Endothelial cell of umbilical vein (primary cell): ENCODE measurements at regions not wholly inside any gene's neighbourhood (a gene's known extent, or its start where the extent isn't known, plus 50 kb on each side); places are given as distances from the start of the nearest gene placed in this dataset.

Experiments
- BruUV-seq: library from RNA; stranded (reverse); fragments of 400-500 nt; replicated peaks from 2 replicates; lab custom pipeline; 2021; lab: Mats Ljungman, UMichigan
- CTCF ChIA-PET: fragments of 300-600, 350-600 bp; sonication (Branson Sonifier 250); formaldehyde crosslinking; loops from one replicate; lab custom pipeline; 2021; ENCODE audit warnings: antibody characterized with exemption, inconsistent platforms; lab: Charles Lee
- POLR2A ChIA-PET: fragments of 300-600, 350-600 bp; sonication (Branson Sonifier 250); formaldehyde crosslinking; loops from one replicate; lab custom pipeline; 2021; ENCODE audit warnings: antibody characterized with exemption, inconsistent platforms; lab: Charles Lee
- DNase-seq: peaks from one replicate; pipeline ENCODE4 v3.0.0-alpha.2; 2011; ENCODE audit warnings: low read depth, low spot score
- FAIRE-seq: peaks from 2 replicates; lab custom pipeline; 2011; peaks lifted over from hg19 to GRCh38; lab: Jason Lieb, UNC
- H2AFZ ChIP-seq: 2 replicates; pipeline ENCODE4 v1.6.0; 2012; ENCODE audit warnings: low read depth, low read length, control low read depth, inconsistent platforms
- H3K27ac ChIP-seq: 2 replicates; pipeline ENCODE4 v1.5.1; 2011; ENCODE audit warnings: low read depth, mild to moderate bottlenecking, control low read depth, low read length, moderate library complexity; ENCODE audit not compliant: insufficient read depth
- H3K27me3 ChIP-seq, 2 experiments: 2 replicates each; pipeline versions ENCODE4 v1.6.0 to v1.6.1; 2011; ENCODE audit warnings: low read length in 2 of 2, mixed read lengths in 1 of 2; ENCODE audit not compliant: control insufficient read depth in 2 of 2, insufficient read depth in 2 of 2
- H3K36me3 ChIP-seq, 2 experiments: 2 replicates in 1 of 2; 3 replicates in 1 of 2; pipeline ENCODE4 v1.5.1; 2011; ENCODE audit warnings: low read length in 2 of 2, mild to moderate bottlenecking in 1 of 2, moderate library complexity in 1 of 2; ENCODE audit not compliant: control insufficient read depth in 2 of 2, insufficient read depth in 2 of 2; ENCODE audit errors: extremely low read depth in 1 of 2
- H3K4me1 ChIP-seq: 3 replicates; pipeline ENCODE4 v1.5.1; 2011; ENCODE audit warnings: mild to moderate bottlenecking, low read length; ENCODE audit not compliant: control insufficient read depth, insufficient read depth; ENCODE audit errors: extremely low read depth
- H3K4me2 ChIP-seq: 2 replicates; pipeline ENCODE4 v1.6.1; 2011; ENCODE audit warnings: low read length, control low read depth, mixed read lengths; ENCODE audit not compliant: insufficient read depth
- H3K4me3 ChIP-seq, 3 experiments: fragments of 200-600 bp in 1 of 3; sonication (generic), shearing (Covaris generic) in 1 of 3; replicated peaks in 1 of 3; 2 replicates each; pipeline ENCODE4 v1.5.1; 2011 to 2016; ENCODE audit warnings: control low read depth in 3 of 3, low read length in 3 of 3, mild to moderate bottlenecking in 2 of 3, inconsistent platforms in 1 of 3, low read depth in 1 of 3, moderate library complexity in 1 of 3; ENCODE audit not compliant: insufficient read depth in 1 of 3
- H3K79me2 ChIP-seq: 2 replicates; pipeline ENCODE4 v1.6.0; 2012; ENCODE audit warnings: low read length, inconsistent platforms; ENCODE audit not compliant: control insufficient read depth, insufficient read depth
- H3K9ac ChIP-seq: replicated peaks from 2 replicates; pipeline ENCODE3; 2011; ENCODE audit warnings: low read length, control low read depth; ENCODE audit not compliant: insufficient read depth; ENCODE audit errors: extremely low read depth
- H3K9me1 ChIP-seq: replicated peaks from 3 replicates; pipeline ENCODE4 v1.6.0; 2011; ENCODE audit warnings: mild to moderate bottlenecking, low read length; ENCODE audit not compliant: control insufficient read depth, insufficient read depth; ENCODE audit errors: extremely low read depth
- H3K9me3 ChIP-seq: replicated peaks from 2 replicates; pipeline ENCODE4 v1.5.1; 2012; ENCODE audit warnings: low read length, inconsistent platforms; ENCODE audit not compliant: control insufficient read depth, insufficient read depth
- H4K20me1 ChIP-seq: replicated peaks from 2 replicates; pipeline ENCODE3; 2011; ENCODE audit warnings: mild to moderate bottlenecking, low read length; ENCODE audit not compliant: control insufficient read depth, insufficient read depth; ENCODE audit errors: extremely low read depth
- CTCF ChIP-seq, 2 donors: IDR thresholded peaks; 1 replicate in 1 of 2; 2 replicates in 1 of 2; pipeline ENCODE4 v1.5.1; 2011; ENCODE audit warnings: low read length in 2 of 2, mild to moderate bottlenecking in 2 of 2, moderate library complexity in 2 of 2, control low read depth in 1 of 2, inconsistent platforms in 1 of 2, low read depth in 1 of 2; ENCODE audit not compliant: insufficient read depth in 1 of 2; ENCODE audit errors: extremely low read depth in 1 of 2
- EZH2 ChIP-seq: IDR thresholded peaks from 2 replicates; pipeline ENCODE4 v1.6.1; 2012; ENCODE audit warnings: borderline replicate concordance, low read depth, mild to moderate bottlenecking, moderate library complexity, low read length, inconsistent platforms; ENCODE audit not compliant: severe bottlenecking
- FOS ChIP-seq: IDR thresholded peaks from 2 replicates; pipeline ENCODE4 v1.6.1; 2011; ENCODE audit warnings: mild to moderate bottlenecking, low read length, moderate library complexity, borderline replicate concordance; ENCODE audit not compliant: insufficient read depth
- GATA2 ChIP-seq: IDR thresholded peaks from 2 replicates; pipeline ENCODE4 v1.7.0; 2011; ENCODE audit warnings: low read depth, mild to moderate bottlenecking, moderate library complexity, mixed read lengths, low read length; ENCODE audit not compliant: insufficient read length, insufficient read depth
- JUN ChIP-seq: IDR thresholded peaks from 2 replicates; pipeline ENCODE4 v1.6.1; 2011; ENCODE audit warnings: borderline replicate concordance, low read depth; ENCODE audit not compliant: insufficient read length, insufficient read depth
- MAX ChIP-seq: IDR thresholded peaks from 2 replicates; pipeline ENCODE4 v1.6.1; 2011; ENCODE audit not compliant: insufficient read depth, insufficient read length
- MYC ChIP-seq: IDR thresholded peaks from one replicate; pipeline ENCODE4 v1.6.1; 2011; ENCODE audit warnings: mild to moderate bottlenecking, low read depth, low read length
- POLR2A ChIP-seq: IDR thresholded peaks from 2 replicates; pipeline ENCODE4 v1.6.1; 2012; ENCODE audit warnings: low read depth, mild to moderate bottlenecking, control low read depth, low read length
- POLR2AphosphoS5 ChIP-seq: IDR thresholded peaks from 2 replicates; pipeline ENCODE4 v1.6.1; 2012; ENCODE audit warnings: low read depth, mild to moderate bottlenecking, control low read depth, low read length, moderate library complexity; ENCODE audit not compliant: insufficient read depth
- dilution Hi-C: fragments of 300-500 bp; cut with MboI; formaldehyde crosslinking; loops from one replicate; pipeline ENCODE4 v1.15.0; 2019; ENCODE audit warnings: low sequenced_read_pairs; ENCODE audit not compliant: extremely low pct_ligation_motif_present
- intact Hi-C: fragments of 100-400 bp; cut with micrococcal nuclease; formaldehyde crosslinking; loops from one replicate; pipeline ENCODE4 v1.10.0; 2022

- FAIRE-seq (no peak), DNase-seq (no peak)
- intact Hi-C loops, result no loop called here
- Histone ChIP-seq H3K36me3 (no peaks in the 10 kb centered on the region), H3K4me1 (no peaks in the 10 kb centered on the region), H3K9ac (no peak overlapping the region), H3K79me2 (no peaks in the 10 kb centered on the region), H3K9me3 (no peaks in the 10 kb centered on the region), H3K4me2 (no peak overlapping the region), H2AFZ (no peak overlapping the region), H4K20me1 (no peaks in the 10 kb centered on the region), H3K27me3 (no peaks in the 10 kb centered on the region), H3K9me1 (no peaks in the 10 kb centered on the region), H3K4me3 (no peak overlapping the region), H3K27ac (no peak overlapping the region)
- TF ChIP-seq CTCF (IDR thresholded peaks at IDR 0.05; ENCODE audit: extremely low read depth in 1 of 2, insufficient read depth in 1 of 2, low read depth in 1 of 2, low read length in 2 of 2) (no peak), MAX (no peak), JUN (no peak), POLR2AphosphoS5 (no peak), MYC (no peak), FOS (no peak), GATA2 (no peak), POLR2A (no peak), EZH2 (no peak)
- dilution Hi-C loops, result no loop called here
- ChIA-PET POLR2A (no interaction called here), CTCF (no interaction called here)
- BruUV-seq, result no TSS peak
These were observed 131.3 kb downstream of the AKR1D1 start for GRCh38 chr7:138207555-138207971.
